Stimulated activated CD8-positive, alpha-beta memory T cell treated with anti-CD3 and anti-CD28 coated beads, Interleukin-15, amount 100 ng/mL, for 48 hours (primary cell): ENCODE measurements at regions not wholly inside any gene's neighbourhood (a gene's known extent, or its start where the extent isn't known, plus 50 kb on each side); places are given as distances from the start of the nearest gene placed in this dataset.

ENCODE experiments used
- DNase-seq, 2 donors: peaks; one replicate each; pipeline ENCODE4 v3.0.0-alpha.2; 2020; ENCODE audit warnings: low read depth in 2 of 2

DNA sequence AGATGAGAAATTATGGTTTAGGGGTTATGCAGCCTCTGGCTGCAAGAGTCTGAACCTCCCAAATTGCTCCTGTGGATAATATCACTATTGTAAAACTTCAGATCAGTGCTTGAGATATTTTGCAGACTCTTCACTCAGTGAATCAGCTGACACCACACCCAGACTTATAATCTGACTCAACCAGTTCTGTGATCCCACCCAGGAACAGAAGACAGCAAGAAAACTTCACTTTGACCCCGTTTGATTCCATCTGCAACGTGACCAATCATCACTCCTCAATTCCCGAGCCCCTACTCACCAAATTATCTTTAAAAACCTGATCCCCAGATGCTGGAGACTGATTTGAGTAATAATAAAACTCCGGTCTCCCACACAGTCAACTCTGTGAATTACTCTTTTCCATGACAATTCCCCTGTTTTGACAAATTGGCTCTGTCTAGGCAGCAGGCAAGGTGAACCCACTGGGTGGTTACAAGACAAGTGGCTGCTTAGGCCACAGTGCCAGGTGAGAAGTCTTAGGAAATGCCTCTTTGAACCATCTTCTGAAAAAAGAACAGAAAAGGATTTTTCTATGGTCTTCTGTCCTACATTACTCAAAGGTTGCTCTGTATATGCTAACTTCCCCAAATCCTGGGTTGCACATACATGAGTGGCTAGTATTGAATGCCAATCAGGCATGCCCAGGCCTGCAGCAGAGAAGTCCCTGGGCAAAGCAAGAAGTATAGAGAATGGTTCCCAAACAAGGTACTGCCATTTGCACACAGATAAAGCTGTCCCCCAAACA, 588.0 kb downstream of the PRELID2 start:
- no peak for DNase-seq

DNA sequence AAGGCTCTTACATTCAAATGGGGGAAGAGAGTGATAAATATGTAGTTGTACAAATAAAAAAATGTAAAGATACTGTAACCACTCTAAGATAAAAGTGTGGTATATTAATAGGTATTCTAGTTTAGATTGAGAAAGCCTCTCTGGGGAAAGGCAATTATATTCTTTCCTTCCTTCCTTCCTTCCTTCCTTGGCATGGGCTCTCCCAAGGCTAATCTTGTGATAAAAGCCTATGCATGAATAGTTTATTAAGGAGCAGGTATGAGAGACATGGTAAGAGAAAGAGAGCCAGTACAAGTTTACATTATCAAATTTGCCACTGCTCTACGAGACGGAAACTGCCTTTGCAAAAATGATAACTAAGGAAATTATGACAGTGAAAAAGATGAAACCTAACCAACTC, 588.8 kb downstream of the PRELID2 start:
- no peak for DNase-seq

DNA sequence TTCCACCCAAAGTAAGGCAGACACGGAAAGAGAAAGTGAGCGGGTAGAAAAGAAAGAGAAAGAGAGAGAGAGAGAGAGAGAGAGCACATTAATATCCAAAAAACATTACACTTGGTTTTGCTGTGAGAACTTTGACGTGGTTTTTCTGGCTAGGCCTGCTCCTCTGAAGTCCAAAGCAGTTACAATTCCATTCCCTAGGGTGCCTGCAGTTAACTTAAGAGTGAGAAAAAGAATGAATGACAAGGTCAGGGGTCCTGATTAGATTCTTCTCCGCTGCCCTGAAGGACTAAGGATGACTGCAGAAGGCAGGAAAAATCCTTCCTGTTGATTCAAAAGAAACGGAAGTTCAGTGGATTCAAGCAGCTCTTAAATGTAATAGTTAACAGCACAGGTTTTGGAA, 589.8 kb downstream of the PRELID2 start:
- DNase-seq = no peak

DNA sequence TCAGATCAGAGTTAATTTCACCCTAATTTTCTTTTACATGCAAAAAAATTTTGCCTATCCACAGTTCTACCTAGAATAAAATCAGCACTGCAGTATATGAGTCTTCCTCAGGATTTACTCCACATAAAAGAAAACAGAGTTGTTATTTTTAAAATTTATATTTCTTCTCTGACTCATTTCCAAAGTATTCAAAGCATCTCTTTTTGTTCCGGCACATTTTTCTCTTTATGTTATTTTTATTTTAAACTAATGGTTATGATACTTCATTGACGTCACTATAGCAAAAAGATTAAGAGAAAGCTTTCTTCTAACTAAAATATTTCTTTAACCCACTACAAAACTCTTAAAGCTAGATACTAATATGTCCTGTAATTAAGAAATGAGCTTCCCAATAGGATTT, 590.4 kb downstream of the PRELID2 start:
- DNase-seq = no peak

DNA sequence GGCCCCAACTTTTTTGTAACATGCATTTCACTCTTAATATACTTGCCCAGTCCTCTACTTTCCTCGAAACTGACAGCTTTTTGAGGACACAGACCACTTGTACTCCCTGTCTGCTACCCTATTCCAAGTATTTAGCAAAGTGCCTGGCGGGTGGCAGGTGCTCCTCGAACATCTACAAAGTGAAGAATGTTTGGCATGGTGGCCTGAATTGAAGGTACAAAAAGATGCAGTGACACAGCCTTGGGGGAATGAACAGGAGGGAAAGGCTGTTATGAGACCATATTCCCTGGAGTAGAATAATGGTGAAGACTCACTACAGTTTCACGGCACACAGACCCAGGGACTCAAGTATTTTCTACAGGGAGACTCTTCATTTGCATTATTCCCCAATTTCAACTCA, 590.9 kb downstream of the PRELID2 start:
- no peak for DNase-seq

DNA sequence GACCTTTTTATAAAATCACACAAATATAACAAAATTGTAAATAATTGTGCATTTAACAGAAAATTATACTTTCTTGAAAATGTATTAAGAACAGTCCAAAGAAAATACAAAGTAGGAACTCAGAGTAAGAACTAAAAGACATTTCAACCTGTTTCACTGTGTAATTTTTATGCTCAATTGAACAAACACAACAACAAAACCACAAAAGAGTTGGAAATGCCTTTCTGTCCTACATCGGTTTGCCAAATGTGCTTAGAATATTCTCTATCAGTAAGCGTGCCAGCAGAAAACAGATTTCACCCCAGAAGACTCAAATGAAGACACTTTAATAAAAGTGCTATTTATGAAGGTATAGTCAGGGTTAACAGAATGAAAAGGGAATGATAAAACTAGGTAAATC, 592.1 kb downstream of the PRELID2 start:
- no peak for DNase-seq

DNA sequence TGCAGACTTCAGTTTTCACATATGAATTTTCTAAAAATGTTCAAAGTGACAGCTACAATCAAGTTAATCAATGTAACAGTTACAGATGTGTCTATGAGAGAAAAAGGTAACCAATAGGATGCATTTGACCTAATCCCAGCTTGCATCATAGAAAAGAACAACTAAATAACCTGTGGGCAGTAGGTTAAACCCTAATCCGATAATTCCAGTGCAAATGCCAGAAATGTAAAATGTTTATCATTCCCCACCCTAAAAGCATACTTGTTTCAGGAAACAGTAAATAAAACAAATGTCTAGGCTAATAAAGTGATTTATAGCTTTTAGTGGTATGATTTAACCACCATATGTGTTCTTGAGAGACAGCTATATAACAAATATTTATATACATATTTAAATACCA, 592.6 kb downstream of the PRELID2 start:
- DNase-seq = no peak

DNA sequence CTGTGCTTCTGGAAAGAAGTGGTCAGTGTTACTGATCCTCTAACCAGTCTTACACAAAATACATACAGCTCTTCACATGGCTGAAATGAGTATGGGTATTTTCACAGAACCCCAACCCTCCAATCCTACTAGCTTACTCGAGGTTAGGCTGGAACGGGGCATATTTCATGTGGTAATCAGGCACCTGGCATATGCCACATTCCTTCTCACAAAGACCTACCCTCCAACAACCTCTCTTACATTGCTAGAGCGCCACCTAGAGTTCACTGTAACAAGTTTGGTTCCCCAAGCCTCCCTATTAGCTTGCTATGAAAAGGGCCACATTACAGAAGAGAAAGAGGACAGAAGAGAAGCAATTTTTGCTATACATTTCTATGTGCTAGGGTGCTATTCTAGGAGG, 597.3 kb downstream of the PRELID2 start:
- no peak for DNase-seq

DNA sequence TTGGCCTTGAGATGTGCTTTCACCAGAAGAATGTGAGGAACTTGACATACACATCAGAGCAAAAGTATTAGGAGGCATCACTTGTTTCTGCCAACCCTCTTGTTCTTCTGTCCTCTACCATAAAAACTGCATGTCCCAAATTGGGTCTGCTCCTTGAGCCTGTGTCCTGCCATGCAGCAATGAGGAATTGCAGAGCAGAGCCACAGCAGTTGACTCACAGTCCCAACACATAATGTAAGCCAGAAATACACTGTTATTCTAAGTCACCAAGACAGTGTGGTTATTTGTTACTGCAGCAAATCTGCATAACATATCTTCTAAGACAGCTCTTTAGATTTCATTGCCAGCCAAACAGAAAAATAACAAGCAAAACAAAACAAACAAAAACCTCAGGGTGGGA, 598.2 kb downstream of the PRELID2 start:
- no peak for DNase-seq

DNA sequence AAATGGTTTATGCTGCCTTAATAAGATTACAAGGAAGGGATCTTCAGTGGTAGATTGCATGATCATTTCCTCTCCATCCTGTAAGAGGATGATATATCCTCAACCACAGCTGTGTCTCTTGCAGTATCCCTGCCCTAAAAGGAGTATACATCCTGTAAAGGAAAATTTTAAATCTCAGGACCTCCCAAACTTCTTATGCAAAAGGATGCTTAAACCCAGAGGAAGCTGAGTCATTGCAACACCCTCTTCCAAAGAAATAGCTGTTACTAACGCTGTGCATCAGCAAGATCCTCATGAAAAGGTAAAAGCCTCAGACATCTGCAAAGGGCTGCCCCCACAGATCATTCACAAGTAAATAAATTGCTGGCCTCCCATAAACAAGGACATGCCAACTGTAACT, 599.0 kb downstream of the PRELID2 start:
- DNase-seq = no peak

DNA sequence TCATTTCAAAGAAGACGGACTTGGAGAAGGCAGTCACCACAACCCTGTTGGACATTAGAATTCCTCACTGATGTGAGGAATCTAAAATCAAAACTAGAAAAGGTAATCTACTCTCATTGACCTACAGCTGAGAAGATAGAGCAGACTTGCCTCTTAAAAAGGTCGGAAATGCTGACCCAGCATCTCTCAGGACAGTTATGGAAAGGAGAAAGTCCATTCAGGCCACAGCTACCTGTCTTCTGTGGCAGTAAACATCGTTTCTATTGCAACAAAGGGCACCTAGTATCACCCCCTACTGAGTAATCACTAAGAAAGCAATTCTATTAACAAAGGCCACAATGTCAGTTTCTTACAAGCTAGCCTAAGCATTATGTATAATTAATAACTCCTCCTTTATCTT, 601.7 kb downstream of the PRELID2 start:
- no peak for DNase-seq

DNA sequence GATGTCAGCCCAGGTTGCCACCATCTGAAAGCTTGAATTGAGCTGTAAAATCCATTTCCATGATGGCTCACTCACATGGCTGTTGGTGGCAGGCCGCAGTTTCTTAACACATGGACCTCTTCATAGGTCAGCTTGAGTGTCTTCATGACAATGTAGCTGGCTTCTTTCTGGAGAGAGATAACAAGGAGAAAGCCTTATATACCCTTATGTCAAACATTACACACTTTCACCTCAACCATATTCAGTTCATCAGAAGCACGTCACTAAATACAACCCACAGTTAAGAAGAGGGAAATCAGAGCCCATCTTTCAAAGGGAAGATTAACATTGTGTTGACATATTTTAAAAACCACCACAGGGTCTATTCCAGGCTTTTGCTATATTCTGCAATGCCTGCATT, 604.4 kb downstream of the PRELID2 start:
- no peak for DNase-seq

DNA sequence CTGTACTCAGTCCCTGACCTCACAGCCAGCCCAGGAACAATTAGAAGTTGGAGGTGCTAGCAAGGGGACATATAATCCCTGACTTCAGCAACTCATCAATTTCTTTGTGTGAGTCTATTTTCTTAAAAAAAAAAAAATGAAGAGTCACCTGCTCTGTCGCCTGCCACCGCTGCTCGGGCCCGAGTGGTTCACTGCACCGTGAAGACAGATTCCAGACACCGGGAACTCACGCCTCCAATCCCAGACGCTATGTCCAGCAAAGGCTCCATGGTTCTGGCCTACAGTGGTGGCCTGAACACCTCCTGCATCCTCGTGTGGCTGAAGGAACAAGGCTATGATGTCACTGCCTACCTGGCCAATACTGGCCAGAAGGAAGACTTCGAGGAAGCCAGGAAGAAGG, 606.6 kb downstream of the PRELID2 start:
- DNase-seq = no peak

DNA sequence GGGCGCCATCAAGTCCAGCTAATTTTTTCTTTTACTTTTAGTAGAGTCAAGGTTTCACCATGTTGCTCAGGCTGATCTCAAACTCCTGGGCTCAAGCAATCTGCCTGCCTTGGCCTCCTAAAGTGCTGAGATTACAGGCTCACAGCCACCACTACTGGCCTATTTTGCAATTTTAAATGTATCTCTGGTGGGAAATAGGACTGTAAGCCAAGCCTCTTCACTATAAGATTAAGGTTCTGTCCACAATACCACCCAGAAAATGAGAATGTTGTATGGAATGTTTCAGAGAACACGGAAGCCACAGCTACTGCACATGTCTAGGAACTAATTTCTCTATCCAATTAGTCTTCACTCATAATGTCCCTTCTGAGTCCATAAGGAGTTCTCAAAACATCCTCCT, 607.3 kb downstream of the PRELID2 start:
- no peak for DNase-seq

DNA sequence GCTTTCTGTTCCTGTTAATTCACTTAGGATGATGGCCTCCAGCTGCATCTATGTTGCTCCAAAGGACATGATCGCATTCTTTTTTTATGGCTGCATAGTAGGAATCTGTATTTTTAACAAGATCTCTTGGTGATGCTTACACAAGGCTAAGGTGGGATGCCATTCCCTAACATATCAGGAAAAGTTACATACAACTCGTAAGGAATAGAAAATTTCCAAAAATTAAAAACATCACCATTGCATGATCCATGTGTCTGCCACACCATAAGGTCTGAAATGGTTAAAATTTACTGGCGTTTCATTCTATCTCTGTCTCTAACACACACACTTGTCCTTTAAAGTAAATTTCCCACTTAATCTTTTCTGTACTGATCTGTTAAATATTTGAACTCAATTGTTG, 608.4 kb downstream of the PRELID2 start:
- DNase-seq = no peak

DNA sequence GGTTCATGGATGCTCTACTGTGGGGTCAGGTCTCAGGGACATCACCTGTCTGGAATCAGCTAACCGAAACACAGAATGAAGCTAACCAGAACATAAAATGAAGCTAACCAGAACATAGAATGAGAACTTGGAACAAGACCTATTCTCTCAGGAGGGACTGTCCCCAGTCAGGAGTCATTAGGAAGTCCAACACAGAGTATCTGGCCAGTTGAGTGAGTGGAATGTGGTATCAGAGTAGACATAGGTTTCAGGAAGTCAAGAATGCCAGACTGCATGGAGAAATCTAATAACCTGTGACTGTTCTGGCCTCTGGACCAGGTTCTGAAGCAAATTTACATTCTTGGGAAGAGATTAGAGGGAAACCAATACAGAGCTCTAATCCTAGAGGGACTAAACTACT, 609.6 kb downstream of the PRELID2 start:
- no peak for DNase-seq

DNA sequence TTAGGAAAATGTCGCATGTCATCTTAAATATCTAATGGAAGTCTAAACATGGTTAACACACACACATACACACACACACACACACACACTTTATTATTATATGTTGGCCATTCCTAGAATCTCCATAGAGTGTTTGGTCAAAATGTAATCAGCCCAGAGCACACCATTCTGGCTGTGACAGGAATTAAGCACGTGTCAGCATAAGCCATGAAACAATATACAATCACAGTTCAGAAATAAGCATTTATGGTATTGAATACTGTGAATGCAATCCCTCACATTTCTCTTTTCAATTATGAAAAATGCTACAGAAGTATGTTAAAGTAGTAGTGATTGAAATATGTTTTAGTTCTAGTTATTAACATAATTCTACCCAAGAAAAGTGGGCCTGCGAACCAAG, 611.6 kb downstream of the PRELID2 start:
- DNase-seq = no peak

DNA sequence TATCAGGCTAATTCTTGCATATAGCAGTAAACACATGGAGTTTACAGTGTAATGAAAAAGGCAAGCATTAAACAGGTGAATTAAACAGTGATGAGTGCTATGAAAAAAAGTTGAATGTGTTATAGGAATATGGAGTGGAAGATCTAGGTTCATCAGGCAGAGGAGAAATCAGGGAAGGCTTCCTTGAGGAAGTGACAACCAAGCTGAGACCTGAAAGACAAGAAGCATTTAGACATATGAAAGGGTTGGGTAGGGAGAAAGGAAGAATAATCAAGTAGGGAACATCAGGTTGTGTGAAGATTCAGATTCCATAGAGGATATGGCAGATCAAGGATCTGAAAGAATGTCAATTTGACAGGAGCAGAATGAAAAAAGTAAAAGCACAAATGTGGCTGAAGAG, 612.5 kb downstream of the PRELID2 start:
- no peak for DNase-seq

DNA sequence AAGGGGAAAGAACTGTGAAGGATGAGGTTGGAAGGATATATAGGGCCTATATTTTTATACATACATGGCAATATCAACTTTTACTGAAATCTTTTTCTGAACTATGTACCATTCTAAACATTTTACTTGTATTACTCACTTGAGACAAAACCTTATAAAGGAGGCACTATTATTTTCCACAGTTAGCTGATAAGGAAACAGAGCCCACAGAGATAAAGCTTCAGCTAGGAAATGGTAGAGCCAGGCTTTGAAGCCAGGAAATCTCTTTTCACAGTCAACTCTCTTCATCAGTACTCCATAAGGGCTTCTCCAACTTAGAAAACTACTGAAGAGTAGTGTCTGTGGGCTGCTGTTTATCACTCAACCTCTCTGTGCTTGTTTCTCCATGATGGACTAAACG, 613.7 kb downstream of the PRELID2 start:
- DNase-seq = no peak

DNA sequence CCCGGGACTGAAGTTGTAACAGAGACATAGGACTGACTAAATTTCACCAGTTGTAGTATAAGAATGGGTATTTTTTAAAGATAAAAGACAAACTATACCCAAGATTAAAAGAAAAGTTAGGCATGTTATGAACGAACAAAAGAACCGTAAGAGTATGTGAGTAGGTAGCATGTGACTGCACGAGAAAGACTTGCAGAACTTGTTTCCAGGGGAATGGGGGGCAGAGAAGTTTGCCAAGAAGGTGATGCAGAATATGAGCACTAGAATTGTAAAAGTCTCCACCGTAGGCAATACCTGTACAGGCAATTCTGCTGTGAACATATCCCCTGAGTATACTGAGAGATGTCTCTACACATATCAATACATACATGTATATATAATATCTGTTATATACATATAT, 614.7 kb downstream of the PRELID2 start:
- no peak for DNase-seq

DNA sequence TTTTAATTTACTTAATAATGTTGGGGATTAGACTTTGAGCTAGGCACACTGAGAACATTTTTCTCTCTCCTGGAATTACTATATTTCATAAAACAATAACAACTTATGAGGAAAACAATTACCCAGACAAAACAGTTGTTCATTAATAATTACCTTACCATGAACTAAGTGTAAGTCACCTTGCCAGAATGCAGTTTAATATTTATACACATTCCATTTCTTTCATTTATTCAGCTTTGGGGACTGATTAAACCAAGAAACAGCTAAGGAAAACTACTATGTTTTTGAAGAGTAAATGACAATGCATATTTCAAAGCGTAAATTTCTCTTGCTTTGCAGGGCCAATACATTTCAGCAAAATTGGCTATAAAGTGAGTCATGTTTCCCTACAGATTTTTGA, 616.2 kb downstream of the PRELID2 start:
- no peak for DNase-seq

DNA sequence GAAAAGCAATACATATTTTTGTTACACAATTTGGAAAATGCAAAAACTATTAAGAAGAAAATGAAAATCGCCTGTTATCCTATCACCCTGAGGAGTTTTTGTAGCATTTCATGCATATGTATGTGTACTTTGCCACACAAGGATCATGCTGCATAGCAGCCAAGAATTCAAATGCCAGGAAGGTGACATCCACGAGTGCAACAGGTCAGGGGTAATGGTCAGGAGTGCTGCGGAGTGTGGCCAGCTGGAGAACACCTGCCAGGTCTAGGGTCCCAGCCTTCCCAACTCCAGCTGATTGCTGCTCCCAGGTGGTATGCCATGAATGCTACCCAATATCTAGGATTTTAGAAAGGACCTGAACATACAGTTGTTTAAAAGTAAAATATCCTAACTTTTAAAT, 617.1 kb downstream of the PRELID2 start:
- no peak for DNase-seq

DNA sequence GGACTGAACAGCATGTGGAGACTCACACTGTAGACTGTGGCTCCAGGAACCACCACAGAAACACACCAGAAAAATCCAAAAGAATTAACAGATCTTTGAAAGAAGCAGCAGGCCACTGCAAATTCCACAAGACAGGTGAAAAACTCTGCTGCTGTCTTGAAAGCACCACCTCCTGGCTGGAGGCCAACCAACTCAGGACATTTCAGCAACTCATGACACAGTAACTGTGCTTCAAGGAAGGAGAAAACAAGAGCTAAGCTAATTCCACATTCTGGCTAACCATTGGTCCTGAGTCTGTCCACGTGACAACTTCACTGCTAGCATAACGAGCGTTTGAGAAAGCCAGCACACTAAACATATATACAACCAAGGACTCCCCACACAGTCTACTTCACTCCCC, 625.1 kb downstream of the PRELID2 start:
- DNase-seq = no peak

DNA sequence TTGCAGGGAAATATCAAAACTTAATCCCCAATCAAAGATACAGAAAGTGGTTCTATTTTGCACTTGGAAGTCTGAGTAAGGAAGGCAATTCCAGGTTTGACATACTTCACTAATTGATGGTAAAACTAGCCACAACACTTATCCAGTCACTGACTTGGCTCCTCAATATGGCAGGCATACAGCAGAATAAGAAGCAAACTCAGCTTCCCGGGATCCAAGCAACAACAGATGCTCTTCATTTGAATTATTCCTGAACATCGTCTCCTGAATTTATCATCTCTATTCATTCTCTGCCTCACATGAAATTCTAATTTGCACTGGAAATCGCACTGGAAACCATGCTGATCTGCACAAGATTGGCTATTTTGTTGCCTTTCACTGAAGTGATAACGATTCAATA, 629.6 kb downstream of the PRELID2 start:
- DNase-seq = no peak
